OCI-M1 (cell line): ENCODE measurements at regions not wholly inside any gene's neighbourhood (a gene's known extent, or its start where the extent isn't known, plus 50 kb on each side); places are given as distances from the start of the nearest gene placed in this dataset.
A peak's percentile ranks its signal among the peaks of the same experiment; 100 is the strongest.

ENCODE experiments used
- DNase-seq: peaks from one replicate; lab custom pipeline; 2025; lab: John Stamatoyannopoulos, UW

- DNase-seq: peak; percentile 65
These were observed 91.1 kb upstream of the CLPB start for GRCh38 chr11:72525466-72525865.

- DNase-seq: no peak
These were observed 90.4 kb upstream of the CLPB start for GRCh38 chr11:72524711-72525110.

GRCh38 chr11:72523991-72524390, 89.7 kb upstream of the CLPB start:
- DNase-seq: no peak

GRCh38 chr11:72522186-72522585, 87.9 kb upstream of the CLPB start:
- no peak for DNase-seq

- no peak for DNase-seq
These were observed 87.3 kb upstream of the CLPB start for GRCh38 chr11:72521664-72522063.

GRCh38 chr11:72520815-72521214, 86.5 kb upstream of the CLPB start:
- DNase-seq: no peak

GRCh38 chr11:72519882-72520281, 85.6 kb upstream of the CLPB start:
- peak; percentile 73 for DNase-seq

- peak; percentile 78 for DNase-seq
These were observed 85.0 kb upstream of the CLPB start for GRCh38 chr11:72519220-72519881.

GRCh38 chr11:72514331-72514730, 80.0 kb upstream of the CLPB start:
- DNase-seq: peak; percentile 82

- DNase-seq: no peak
These were observed 79.1 kb upstream of the CLPB start for GRCh38 chr11:72513411-72513810.

GRCh38 chr11:72512956-72513355, 78.6 kb upstream of the CLPB start:
- no peak for DNase-seq

- peak; percentile 72 for DNase-seq
These were observed 77.2 kb upstream of the CLPB start for GRCh38 chr11:72511393-72512047.

GRCh38 chr11:72507050-72507449, 72.7 kb upstream of the CLPB start:
- no peak for DNase-seq

GRCh38 chr11:72497731-72498130, 63.4 kb upstream of the CLPB start:
- DNase-seq: no peak

GRCh38 chr11:72494109-72494429, 59.7 kb upstream of the CLPB start:
- no peak for DNase-seq

GRCh38 chr11:72493426-72494108, 59.2 kb upstream of the CLPB start:
- peak; percentile 100 for DNase-seq

GRCh38 chr11:72491001-72491400, 56.7 kb upstream of the CLPB start:
- no peak for DNase-seq
